HG03521 (cell line): ENCODE measurements at regions not wholly inside any gene's neighbourhood (a gene's known extent, or its start where the extent isn't known, plus 50 kb on each side); places are given as distances from the start of the nearest gene placed in this dataset.

Experiments used
- ATAC-seq: cut with Tn5 transposase; IDR thresholded peaks from one replicate; pipeline ENCODE4 v1.9.1; 2021; ENCODE audit warnings: mild to moderate bottlenecking, moderate library complexity; ENCODE audit not compliant: unreplicated experiment

DNA sequence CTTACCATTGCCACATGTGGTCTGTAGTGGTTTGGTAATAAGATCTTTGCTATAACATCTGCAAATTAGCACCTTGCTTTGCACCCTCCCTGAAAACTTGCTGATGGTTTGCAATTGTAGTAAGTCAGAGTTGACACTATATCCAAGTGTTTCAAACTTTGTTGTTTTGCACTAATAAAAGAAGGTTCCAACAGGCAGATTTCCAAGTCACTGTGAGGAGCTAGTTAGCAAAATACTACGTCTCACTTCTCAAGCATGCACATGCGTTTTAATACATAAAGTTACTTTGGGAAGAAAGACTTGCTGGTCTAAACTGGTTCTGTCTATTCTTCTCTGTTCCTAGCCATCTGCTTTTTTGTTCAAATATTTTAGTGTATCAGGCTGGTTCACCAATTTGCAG, 103.7 kb upstream of the ZNF521 start:
- ATAC-seq: no peak

DNA sequence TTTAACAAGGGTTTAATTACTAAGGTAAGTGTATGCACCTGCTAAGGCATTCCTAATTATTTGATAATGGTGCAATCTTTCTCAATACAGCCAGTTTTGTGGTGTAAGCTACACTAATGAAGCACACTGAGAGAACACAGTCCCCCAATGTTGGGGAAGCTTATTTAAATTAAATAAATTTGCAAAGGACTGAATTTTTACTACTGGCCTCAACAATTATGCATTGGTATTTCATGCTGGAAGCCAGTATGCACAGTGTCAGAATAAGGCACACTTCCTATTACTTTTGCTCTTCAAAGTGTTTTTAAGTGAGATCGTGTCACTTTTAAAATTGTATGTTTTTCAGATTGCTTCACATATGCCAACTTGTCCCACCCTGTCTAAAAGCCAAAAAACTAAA, 103.2 kb upstream of the ZNF521 start:
- ATAC-seq: no peak

DNA sequence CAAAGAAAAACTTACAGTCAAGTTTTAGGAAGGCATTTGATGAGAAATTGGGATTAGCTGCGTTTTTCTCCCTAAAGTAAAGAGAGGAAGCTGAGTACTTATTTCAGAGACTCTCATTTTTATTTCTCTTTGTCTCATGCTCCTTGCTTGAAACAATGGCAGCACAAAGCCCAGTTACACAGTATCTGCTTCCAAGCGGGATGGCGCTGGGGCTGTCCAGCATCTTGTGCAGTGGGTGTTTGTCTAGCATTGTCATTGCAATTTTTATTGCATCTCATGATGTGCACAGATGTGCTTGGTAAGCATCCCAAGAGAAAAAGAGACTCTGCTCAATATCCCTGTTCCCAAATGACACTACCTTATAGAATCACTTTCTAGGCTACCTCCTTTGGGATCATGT, 102.8 kb upstream of the ZNF521 start:
- ATAC-seq: no peak

DNA sequence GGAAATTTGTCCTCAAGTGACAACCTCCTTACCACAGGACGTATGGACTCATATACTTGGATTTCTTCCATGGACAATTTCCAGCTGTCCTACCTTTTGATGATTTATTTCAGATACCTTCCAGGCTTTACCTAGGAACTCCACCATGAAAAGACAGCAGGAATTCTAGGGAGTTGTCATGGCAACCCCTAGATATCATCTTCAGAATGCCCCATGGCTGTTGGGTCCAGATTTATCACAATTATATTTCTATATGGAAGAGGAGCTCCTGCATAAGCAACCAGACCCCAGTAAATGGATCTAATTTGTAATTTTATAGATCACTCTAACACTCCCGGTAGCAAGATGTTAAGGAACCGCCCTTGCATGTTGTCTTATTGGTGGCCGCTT, 102.3 kb upstream of the ZNF521 start:
- no peak for ATAC-seq

DNA sequence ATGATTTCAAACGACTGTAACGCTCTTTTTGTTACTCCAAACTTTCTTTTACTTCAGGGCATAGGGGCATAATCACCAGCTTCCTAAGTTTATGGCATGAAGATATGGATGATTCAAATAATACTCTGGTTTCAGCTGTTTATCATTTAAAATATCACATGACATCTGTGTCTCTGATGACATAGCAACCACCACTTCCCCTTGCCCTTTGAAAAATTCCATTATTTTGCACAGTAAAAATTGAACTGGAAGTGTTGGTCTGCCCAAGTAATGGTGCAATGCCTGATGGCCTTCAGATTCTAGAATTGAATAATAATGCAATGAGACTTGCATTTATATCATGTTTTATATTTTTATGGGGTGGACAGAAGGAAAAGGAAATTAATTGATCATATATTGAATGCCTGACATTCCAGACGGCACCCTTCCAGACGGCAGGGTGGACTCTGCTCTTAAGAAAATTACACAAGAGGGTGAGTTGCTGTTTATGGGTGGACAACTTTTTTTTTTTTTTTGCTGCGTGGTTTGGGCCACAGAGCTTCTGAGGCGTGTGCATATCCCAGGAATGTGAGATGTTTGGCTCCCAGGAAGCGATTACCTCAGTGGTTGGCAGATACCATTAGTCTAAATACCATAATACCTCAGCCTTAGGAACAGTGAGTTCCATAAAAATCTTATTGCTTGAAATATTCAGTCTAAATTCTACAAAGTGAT, 101.7 kb upstream of the ZNF521 start:
- no peak for ATAC-seq

DNA sequence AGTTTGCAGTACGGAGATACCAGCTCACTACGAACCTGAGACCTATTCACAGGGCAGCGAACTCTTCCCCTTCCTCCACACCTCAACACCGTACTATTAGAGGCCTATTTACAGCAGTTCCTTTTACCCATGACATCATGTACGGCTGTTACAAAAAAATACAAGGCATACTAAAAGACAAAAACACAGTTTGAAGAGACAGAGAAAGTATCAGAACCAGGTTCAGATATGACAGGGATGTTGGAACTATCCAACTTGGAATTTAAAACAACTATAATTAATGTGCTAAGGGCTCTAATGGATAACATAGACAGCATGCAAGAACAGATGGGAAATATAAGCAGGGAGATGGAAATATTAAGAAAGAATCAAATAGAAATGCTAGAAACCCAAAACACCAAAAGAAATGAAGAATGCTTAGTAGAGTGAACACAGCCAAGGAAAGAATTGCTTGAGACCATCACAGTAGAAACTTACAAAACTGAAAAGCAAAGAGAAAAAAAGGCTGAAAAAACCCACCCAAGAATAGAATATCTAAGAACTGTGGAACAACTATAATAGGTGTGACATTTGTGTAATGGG, 99.2 kb upstream of the ZNF521 start:
- no peak for ATAC-seq

DNA sequence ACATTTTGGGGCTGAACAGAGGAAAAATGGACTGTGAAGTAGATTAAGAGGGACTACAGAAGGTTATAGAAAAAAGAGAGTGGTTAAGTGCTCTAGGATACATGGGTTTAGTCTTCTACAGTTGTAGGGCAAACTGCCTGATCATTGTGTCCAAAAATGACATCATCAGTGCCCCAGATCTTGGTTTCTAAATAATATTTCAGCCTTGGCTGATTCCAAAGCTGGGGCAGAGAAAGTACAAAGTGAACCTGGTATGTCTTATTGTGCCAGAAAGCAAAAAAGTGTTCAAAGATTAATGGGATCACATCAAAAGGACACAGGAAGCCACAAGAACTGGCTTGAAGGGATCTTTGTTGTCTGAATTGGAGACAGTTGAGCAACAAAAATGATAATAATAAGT, 97.1 kb upstream of the ZNF521 start:
- ATAC-seq: no peak

DNA sequence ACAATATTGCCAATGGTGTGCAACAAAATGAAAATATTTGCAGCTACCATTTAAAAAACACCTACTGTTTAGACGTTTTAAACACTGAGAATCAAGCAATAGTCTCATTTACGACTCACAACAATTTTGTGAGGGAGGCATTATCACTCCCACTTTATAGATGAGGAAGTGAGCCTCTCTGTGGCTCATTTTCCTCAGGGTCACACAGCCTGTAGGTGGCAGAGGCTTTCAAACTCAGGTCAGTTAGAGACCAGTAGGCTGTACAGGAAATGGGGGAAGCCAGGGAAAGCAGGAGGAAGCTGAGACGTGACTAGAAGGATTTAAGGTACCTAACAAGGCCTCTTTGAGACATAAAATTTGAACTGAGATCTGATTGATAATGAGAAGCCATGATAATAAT, 95.0 kb upstream of the ZNF521 start:
- no peak for ATAC-seq

DNA sequence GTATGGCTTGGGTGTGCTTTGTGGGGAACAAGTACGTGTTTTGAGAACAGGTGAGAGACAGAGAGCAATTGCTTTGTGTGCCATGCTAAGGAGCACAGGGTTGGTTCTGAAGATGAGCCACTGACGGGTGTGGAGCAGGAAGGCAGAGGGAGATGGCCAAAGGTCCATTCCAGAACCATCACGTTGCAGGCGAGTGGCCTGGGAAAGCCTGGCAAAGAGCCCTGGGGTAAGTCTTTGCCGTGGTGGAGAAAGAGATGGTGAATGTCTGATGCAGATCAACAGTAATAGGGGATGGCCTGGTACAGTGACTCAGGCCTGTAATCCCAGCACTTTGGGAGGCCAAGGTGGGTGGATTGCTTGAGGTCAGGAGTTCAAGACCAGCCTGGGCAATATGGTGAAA, 93.5 kb upstream of the ZNF521 start:
- no peak for ATAC-seq

DNA sequence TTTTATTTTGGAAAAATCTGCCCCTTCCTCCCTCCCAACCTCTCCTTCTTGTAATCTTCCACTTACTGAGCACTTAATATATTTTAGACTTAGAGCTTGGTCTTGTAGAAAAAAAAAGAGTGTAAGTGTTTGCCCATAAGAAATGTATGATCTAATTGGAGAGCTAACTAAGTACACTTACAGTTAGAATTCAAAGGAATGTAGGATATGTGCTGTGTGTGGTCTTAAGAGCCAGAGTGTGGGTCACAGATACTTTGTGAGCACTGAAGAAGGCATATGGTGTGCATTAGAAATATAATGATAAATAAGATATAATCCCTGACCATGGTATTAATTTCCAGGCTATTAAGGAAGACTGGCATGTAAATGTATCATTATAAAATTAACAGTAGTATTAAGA, 91.8 kb upstream of the ZNF521 start:
- ATAC-seq: no peak

DNA sequence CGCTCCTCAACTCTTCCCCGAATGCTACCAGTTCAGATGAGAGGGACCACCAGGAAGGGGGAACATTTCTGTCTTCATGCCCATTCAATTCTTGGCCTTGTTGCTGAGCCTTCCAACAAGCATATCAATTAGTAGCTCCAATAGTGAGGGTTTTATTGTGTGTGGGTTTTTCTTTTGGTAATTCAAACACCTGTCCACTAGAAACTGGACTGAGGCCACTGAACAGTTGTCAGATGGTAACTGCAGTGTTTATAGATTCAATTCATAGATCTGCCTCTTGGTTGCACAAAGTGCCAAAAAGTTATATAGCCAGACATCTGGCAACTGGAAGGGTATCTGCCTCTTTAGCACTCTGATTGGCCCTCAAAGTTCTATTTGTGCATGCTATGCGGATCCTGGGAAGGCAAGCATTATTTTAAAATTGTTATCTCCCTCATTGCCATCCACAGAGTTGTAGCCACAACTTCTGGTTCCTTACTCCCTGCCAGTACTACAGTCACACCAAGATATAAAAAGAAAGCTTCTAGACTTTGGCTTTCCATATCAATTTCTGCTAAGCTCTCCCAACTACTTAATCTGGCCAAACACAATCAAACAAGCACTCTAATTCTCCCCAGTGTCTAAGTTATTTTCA, 83.3 kb upstream of the ZNF521 start:
- no peak for ATAC-seq

DNA sequence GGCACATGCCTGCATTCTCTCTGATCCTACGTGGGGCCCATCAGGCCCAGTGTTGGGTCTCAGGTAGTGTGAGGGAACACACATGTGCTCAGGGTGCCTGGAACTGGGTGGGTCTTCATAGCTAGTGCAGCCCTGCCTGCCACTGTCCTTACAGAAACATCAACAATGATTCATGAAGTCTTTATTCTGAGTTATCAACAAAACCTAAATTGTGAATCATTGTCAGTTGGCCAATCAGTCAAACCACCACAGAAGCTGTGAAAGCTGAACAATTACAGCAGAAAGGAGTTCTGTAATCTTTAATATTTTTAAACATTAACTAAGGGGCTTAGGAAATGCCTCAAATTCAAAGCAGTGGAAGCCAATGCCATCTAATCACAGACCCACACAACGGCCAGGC, 82.8 kb upstream of the ZNF521 start:
- ATAC-seq: no peak

DNA sequence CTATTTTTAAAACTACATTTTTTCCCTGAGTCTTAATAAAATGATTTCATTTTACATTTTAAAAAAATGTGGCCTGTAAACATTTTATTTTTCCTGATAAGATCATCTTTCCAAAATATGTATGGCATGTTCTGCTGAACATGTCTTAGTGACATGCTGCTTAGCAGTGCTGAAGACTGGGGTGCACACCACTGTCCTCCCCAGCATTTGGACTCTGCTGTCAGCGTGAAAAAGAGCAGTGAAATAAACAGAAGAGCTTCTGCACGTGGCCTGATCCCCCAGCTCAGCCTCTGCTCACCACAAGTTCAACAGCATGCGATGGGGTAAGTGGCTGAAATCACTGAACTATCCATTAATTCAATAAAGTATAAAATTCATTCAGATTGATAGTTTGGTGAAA, 81.6 kb upstream of the ZNF521 start:
- ATAC-seq: no peak

DNA sequence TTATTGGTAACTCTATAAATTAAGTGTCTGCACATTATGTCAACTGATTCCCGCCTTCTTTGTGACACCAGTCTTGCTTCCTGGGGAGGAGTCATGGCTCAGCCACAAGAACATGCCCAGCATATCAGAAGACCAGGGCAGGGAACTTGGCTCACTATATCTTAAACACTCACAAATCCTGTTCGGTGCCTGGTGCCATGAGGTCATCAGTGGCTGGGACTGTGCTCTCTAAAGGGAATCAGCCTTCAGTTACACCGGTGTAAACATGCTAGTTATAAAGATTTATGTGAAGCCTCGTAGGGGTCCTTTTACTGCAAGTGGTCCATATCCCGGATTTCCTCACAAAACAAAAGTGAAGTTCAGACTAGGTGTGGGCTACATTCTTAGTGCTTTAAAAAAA, 73.1 kb upstream of the ZNF521 start:
- ATAC-seq: no peak

DNA sequence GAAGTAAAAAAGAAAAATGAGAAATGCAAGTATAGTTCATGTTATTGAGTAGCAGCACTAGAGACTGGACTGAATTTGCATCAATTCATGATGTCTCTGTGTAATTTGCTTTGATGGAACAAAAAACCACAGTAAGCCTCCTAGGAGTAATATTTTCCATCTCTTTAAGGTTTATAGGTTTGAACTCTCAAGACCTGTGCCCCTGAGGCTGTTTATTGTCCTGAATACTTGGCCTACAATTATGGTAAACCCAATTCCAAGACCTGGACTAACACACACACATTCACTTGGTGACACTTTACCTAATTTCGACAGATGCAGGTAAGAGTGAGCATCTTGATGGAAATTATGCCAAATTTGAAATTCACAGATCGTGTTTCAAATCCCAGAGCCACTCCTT, 71.8 kb upstream of the ZNF521 start:
- ATAC-seq: no peak

DNA sequence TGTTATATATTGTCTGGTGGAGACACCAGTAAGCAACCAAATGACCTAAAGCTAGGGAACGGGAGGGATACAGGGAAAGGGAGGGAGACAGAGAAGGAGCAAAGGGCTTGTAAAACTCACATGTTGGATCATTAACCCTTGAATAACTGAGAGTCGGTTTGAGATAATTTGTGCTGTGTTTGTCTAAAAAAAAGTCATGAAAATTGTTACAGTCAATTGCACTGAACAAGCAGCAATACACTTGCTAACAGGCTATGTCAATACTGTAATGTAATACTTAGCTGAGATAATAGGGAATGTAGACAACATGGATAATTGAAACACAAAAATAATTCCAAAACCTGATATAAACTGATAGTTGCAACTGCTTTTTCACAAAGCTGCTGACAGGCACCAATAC, 71.3 kb upstream of the ZNF521 start:
- no peak for ATAC-seq

DNA sequence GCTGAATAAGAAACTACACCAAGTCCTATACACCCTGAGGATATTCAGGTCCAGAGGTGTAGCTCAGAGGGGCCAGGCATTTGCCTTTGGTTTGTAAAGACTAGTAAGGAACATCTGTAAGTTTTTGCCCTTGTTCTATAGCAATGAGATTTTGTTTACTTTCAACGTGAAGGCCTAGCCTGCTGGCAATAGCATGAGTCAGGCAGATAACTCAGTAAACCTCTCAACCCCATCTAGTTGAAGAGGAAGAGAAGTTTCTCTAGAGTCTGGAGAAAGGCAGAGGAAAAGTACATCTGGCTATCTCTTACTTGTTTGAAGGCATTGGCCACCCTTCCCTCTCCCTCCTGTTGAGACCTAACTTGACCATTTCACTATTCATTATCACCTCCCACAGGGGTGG, 70.3 kb upstream of the ZNF521 start:
- ATAC-seq: no peak

DNA sequence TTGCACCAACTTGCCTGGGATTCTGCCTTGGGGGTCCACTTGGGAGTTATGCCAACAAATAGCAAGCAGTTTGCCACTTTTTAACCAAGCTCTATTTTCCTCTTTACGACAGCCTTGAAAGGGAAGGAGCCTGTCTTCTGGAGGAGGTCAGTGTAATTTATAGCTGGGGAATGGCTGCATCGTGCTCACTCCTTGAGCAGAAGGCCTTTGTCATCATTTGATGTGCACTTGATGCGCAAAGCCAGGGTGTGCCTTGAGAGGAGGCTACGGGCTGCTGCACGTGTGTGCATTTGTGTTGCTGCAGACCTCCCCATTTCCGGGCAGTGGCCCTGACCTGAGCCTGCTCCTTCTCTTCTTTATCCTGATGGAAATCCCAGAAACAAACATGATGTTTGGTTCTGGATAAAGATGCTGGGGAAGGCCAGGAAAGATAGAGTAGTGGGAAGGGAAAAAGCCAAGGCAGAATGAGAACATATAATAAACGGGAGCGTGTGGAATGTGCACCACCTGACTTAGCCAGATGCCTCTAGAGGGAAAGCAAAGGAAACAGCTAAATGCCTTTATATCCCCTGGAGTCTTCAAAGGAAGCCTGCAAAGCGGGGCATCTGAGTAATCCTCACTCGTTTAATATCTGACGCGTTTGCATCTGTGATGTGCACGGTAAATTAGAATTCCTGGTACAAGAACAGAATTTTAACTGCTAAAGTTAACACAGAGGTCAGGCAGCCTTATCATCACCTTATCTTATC, 68.3 kb upstream of the ZNF521 start:
- no peak for ATAC-seq

DNA sequence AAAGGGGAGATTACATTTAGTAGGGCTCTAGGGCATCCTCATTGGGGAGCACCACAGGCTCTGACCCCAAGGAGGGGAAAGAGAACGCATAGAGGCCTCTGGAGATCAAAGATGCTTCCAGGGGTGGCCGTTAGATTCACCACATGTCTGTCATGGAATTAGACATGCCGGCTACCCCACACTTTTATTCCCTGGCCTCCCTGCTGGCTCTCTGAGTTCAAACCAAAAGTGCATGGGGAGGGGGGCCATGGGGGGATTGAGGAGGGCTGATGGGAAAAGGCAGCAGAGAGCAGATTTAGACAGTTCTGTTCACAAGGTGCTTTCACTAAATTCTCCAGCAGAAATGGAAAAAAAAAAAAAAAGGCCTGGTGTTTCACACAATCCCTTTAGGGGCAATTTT, 64.4 kb upstream of the ZNF521 start:
- ATAC-seq: no peak

DNA sequence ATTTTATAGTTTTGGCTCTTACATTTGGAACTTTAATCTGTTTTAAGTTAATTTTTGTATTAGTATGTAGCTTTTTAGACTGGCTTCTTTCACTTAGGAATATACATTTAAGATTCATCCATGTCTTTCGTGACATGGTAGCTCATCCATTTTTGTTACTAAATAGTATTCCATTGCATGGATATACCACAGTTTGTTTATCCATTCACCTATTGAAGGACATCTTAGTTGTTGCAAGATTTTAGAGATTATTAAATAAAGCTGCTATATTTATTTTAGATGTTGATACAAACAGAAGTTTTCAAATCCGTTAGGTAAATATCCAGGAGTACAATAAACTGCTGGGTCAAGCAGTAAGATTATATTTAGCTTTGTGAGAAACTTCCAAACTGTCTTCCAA, 58.0 kb upstream of the ZNF521 start:
- no peak for ATAC-seq

DNA sequence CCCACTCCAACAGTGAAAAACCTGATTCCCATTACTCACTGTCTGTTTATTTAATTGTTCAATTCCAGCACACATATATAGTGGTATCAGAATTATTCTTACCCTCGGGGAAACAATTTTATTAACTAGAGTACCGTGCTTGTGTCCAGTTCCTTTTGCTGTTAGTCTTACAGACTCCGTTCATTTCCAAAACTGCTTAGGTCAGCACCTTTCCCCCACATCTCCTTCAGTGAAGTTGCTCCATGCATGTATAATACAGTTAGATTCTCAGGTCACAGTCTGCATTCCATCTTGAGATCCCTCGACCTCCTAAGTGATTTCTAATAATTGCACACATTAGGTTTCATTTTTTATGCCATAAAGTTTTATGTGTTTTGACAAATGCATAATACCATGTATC, 56.3 kb upstream of the ZNF521 start:
- no peak for ATAC-seq
